ENCODE measurements at regions not wholly inside any gene's neighbourhood (a gene's known extent, or its start where the extent isn't known, plus 50 kb on each side); places are given as distances from the start of the nearest gene placed in this dataset.

DNA sequence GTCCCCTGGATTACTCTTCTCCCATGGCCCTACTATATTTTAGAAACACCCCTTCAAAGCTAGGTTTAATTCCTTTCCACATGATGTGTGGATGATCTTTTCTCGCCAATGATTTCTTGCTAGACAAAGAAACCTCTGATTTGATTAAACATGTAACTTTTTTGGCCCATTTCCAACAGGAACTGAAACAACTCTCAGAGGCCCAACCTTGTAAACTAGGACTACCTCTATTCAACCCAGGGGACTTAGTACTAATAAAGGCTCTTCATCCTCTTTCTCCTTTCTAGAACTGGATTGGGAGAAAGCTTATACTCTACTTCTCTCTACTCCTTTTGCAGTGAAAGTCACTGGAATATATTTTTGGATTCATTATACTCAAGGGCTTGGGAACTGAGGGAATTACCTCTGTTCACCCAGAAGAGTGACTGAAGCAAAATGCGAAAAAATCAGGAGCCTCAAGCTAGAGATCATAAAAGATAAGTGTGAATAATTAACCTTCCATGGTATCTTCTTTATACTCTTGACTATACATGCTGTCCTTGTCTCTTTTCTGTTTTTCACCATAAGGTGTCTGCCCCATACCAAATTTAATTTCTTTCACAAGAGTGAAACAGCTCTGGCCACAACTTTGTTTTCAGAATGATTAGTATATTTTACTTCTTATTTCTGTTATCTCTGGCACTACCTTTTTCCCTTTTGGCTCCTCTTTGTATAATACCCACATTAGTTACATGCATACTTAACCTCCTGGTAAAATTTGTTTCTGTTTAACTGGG is 977.6 kb downstream of the SLITRK5 start:
- TF ChIP-seq, protein P1, sequence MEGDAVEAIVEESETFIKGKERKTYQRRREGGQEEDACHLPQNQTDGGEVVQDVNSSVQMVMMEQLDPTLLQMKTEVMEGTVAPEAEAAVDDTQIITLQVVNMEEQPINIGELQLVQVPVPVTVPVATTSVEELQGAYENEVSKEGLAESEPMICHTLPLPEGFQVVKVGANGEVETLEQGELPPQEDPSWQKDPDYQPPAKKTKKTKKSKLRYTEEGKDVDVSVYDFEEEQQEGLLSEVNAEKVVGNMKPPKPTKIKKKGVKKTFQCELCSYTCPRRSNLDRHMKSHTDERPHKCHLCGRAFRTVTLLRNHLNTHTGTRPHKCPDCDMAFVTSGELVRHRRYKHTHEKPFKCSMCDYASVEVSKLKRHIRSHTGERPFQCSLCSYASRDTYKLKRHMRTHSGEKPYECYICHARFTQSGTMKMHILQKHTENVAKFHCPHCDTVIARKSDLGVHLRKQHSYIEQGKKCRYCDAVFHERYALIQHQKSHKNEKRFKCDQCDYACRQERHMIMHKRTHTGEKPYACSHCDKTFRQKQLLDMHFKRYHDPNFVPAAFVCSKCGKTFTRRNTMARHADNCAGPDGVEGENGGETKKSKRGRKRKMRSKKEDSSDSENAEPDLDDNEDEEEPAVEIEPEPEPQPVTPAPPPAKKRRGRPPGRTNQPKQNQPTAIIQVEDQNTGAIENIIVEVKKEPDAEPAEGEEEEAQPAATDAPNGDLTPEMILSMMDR (IDR thresholded peaks at IDR 0.05) = no peak
- TF ChIP-seq, protein P2, sequence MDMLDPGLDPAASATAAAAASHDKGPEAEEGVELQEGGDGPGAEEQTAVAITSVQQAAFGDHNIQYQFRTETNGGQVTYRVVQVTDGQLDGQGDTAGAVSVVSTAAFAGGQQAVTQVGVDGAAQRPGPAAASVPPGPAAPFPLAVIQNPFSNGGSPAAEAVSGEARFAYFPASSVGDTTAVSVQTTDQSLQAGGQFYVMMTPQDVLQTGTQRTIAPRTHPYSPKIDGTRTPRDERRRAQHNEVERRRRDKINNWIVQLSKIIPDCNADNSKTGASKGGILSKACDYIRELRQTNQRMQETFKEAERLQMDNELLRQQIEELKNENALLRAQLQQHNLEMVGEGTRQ (CRISPR knock-in tag; IDR thresholded peaks at IDR 0.05) = no peak
- TF ChIP-seq, protein P3, sequence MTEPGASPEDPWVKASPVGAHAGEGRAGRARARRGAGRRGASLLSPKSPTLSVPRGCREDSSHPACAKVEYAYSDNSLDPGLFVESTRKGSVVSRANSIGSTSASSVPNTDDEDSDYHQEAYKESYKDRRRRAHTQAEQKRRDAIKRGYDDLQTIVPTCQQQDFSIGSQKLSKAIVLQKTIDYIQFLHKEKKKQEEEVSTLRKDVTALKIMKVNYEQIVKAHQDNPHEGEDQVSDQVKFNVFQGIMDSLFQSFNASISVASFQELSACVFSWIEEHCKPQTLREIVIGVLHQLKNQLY (CRISPR knock-in tag; IDR thresholded peaks at IDR 0.05) = no peak
- TF ChIP-seq TCF7 (CRISPR knock-in tag; IDR thresholded peaks at IDR 0.05; ENCODE audit: low read depth) (no peak), ATF1 (CRISPR knock-in tag; IDR thresholded peaks at IDR 0.05) (no peak), FOXJ3 (CRISPR knock-in tag; IDR thresholded peaks at IDR 0.05; ENCODE audit: borderline replicate concordance) (no peak), FOXK1 (CRISPR knock-in tag; IDR thresholded peaks at IDR 0.05) (no peak), GABPB1 (CRISPR knock-in tag; IDR thresholded peaks at IDR 0.05) (no peak)
- TF ChIP-seq, protein P4, sequence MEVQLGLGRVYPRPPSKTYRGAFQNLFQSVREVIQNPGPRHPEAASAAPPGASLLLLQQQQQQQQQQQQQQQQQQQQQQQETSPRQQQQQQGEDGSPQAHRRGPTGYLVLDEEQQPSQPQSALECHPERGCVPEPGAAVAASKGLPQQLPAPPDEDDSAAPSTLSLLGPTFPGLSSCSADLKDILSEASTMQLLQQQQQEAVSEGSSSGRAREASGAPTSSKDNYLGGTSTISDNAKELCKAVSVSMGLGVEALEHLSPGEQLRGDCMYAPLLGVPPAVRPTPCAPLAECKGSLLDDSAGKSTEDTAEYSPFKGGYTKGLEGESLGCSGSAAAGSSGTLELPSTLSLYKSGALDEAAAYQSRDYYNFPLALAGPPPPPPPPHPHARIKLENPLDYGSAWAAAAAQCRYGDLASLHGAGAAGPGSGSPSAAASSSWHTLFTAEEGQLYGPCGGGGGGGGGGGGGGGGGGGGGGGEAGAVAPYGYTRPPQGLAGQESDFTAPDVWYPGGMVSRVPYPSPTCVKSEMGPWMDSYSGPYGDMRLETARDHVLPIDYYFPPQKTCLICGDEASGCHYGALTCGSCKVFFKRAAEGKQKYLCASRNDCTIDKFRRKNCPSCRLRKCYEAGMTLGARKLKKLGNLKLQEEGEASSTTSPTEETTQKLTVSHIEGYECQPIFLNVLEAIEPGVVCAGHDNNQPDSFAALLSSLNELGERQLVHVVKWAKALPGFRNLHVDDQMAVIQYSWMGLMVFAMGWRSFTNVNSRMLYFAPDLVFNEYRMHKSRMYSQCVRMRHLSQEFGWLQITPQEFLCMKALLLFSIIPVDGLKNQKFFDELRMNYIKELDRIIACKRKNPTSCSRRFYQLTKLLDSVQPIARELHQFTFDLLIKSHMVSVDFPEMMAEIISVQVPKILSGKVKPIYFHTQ (CRISPR knock-in tag; IDR thresholded peaks at IDR 0.05) = no peak
- TF ChIP-seq, protein P5, sequence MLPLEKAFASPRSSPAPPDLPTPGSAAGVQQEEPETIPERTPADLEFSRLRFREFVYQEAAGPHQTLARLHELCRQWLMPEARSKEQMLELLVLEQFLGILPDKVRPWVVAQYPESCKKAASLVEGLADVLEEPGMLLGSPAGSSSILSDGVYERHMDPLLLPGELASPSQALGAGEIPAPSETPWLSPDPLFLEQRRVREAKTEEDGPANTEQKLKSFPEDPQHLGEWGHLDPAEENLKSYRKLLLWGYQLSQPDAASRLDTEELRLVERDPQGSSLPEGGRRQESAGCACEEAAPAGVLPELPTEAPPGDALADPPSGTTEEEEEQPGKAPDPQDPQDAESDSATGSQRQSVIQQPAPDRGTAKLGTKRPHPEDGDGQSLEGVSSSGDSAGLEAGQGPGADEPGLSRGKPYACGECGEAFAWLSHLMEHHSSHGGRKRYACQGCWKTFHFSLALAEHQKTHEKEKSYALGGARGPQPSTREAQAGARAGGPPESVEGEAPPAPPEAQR (CRISPR knock-in tag; IDR thresholded peaks at IDR 0.05) = no peak
- TF ChIP-seq, protein P6, sequence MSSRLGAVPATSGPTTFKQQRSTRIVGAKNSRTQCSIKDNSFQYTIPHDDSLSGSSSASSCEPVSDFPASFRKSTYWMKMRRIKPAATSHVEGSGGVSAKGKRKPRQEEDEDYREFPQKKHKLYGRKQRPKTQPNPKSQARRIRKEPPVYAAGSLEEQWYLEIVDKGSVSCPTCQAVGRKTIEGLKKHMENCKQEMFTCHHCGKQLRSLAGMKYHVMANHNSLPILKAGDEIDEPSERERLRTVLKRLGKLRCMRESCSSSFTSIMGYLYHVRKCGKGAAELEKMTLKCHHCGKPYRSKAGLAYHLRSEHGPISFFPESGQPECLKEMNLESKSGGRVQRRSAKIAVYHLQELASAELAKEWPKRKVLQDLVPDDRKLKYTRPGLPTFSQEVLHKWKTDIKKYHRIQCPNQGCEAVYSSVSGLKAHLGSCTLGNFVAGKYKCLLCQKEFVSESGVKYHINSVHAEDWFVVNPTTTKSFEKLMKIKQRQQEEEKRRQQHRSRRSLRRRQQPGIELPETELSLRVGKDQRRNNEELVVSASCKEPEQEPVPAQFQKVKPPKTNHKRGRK (CRISPR knock-in tag; IDR thresholded peaks at IDR 0.05; ENCODE audit: borderline replicate concordance) = no peak
- TF ChIP-seq, protein P7, sequence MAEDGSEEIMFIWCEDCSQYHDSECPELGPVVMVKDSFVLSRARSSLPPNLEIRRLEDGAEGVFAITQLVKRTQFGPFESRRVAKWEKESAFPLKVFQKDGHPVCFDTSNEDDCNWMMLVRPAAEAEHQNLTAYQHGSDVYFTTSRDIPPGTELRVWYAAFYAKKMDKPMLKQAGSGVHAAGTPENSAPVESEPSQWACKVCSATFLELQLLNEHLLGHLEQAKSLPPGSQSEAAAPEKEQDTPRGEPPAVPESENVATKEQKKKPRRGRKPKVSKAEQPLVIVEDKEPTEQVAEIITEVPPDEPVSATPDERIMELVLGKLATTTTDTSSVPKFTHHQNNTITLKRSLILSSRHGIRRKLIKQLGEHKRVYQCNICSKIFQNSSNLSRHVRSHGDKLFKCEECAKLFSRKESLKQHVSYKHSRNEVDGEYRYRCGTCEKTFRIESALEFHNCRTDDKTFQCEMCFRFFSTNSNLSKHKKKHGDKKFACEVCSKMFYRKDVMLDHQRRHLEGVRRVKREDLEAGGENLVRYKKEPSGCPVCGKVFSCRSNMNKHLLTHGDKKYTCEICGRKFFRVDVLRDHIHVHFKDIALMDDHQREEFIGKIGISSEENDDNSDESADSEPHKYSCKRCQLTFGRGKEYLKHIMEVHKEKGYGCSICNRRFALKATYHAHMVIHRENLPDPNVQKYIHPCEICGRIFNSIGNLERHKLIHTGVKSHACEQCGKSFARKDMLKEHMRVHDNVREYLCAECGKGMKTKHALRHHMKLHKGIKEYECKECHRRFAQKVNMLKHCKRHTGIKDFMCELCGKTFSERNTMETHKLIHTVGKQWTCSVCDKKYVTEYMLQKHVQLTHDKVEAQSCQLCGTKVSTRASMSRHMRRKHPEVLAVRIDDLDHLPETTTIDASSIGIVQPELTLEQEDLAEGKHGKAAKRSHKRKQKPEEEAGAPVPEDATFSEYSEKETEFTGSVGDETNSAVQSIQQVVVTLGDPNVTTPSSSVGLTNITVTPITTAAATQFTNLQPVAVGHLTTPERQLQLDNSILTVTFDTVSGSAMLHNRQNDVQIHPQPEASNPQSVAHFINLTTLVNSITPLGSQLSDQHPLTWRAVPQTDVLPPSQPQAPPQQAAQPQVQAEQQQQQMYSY (CRISPR knock-in tag; IDR thresholded peaks at IDR 0.05) = no peak
- TF ChIP-seq, protein P8, sequence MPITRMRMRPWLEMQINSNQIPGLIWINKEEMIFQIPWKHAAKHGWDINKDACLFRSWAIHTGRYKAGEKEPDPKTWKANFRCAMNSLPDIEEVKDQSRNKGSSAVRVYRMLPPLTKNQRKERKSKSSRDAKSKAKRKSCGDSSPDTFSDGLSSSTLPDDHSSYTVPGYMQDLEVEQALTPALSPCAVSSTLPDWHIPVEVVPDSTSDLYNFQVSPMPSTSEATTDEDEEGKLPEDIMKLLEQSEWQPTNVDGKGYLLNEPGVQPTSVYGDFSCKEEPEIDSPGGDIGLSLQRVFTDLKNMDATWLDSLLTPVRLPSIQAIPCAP (CRISPR knock-in tag; IDR thresholded peaks at IDR 0.05) = no peak
- TF ChIP-seq, protein P9, sequence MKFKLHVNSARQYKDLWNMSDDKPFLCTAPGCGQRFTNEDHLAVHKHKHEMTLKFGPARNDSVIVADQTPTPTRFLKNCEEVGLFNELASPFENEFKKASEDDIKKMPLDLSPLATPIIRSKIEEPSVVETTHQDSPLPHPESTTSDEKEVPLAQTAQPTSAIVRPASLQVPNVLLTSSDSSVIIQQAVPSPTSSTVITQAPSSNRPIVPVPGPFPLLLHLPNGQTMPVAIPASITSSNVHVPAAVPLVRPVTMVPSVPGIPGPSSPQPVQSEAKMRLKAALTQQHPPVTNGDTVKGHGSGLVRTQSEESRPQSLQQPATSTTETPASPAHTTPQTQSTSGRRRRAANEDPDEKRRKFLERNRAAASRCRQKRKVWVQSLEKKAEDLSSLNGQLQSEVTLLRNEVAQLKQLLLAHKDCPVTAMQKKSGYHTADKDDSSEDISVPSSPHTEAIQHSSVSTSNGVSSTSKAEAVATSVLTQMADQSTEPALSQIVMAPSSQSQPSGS (CRISPR knock-in tag; IDR thresholded peaks at IDR 0.05; ENCODE audit: borderline replicate concordance, low read depth) = no peak
